GM21528 (cell line): ENCODE measurements at regions not wholly inside any gene's neighbourhood (a gene's known extent, or its start where the extent isn't known, plus 50 kb on each side); places are given as distances from the start of the nearest gene placed in this dataset.
"Not testable (repeated sequence)": the region's sequence is repeated elsewhere in the genome, so short reads cannot be mapped to it uniquely, and the experiment has no call there.

Experiments
- ATAC-seq: cut with Tn5 transposase; IDR thresholded peaks from one replicate; pipeline ENCODE4 v1.9.1; 2021; ENCODE audit warnings: mild to moderate bottlenecking, moderate library complexity; ENCODE audit not compliant: unreplicated experiment, low FRiP score

DNA sequence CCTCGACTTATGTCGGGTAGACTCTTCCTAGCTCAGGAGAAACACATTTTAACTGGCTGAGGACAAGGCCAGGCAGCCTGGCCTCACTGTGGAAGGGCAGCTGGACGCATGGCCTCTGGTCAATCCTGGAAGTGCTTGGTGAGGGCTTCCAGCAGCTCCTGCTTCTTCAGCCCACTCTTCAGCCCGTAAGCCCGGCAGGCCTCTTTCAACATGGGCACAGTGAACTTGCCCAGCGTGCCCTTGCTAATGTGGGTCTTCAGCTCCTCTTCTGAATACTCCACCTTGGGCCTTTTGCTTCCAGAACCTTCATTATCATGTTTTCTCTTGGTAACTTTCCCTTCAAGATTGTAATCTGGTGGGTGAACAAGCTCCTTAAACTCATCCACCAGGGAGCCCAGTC is 132.2 kb upstream of the MAMLD1 start:
- ATAC-seq = not testable (repeated sequence)

- ATAC-seq = not testable (repeated sequence)
These were observed 131.7 kb upstream of the MAMLD1 start for GRCh38 chrX:150231368-150231767.

- ATAC-seq = not testable (repeated sequence)
These were observed 130.9 kb upstream of the MAMLD1 start for GRCh38 chrX:150232222-150232621.

DNA sequence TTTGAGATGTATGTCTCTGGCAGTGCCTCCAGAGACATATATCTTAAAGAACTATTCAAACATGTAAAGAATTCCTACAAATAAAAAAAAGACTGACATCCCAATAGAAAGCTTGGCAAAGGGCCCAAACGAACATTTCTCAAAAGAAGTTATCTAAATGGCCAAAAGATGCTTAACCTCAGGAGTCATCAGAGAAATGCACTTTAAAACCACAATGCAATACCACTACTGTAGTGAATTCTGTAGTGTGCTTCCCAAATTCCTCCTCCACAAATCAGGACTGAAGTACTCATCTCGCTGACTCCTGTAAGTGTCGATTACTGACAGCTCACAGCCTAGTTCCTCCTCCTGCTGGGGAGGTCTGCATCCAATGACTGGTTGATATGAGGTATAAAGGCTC is 129.0 kb upstream of the MAMLD1 start:
- no peak for ATAC-seq

DNA sequence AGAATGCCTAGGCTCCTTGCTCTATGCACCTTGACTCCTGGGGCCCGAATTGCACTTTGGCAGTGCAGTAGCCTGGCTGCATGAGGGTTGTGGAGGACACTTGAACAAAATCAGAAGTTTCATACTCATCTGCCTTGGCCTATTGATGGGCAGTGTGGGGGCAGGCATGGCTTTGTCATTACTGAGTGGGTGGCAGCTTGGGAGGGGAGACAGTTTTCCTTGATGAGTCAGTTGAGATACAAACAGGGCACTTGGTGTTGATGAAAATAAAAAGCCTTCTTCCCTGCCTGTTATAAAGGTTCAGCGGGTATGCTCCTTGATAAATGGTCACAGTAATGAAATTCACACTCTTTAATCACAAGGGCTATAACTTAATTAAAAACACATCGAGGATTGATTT is 126.8 kb upstream of the MAMLD1 start:
- ATAC-seq = no peak

DNA sequence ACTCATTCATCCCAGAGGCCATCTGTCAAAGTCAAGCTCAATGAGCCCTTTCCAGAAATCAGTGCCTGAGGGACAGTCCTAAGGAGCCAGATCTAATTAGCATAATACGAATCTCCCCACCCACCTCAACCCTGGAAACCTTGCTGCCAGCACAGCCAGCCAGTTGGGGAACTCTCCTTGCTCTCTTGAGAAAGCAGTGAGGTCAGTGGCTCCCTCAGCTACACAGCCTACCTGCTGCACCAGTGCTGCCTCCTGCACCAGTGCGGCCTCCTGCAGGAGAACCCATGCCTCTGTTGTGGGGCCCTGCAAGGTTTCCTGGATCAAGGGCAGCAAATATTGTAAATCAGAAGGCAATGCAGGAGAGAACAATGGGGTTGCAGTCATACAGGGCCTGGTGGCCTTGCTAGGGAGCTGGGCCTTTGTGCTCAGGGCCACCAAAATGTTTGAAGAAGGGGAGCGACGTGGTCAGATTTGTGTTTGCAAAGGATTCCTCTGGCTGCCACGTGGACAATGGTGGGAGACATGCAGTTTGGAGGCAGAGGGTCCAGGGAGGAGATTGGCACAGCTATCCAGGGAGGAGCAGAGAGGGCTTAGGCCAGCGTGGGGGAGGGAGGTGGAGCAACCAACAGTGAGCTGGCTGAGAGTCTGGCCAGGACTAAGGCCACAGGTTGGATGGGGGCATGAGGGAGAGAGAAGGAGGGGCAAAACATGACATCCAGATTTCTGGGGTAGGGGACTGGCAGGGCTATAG is 124.3 kb upstream of the MAMLD1 start:
- no peak for ATAC-seq

DNA sequence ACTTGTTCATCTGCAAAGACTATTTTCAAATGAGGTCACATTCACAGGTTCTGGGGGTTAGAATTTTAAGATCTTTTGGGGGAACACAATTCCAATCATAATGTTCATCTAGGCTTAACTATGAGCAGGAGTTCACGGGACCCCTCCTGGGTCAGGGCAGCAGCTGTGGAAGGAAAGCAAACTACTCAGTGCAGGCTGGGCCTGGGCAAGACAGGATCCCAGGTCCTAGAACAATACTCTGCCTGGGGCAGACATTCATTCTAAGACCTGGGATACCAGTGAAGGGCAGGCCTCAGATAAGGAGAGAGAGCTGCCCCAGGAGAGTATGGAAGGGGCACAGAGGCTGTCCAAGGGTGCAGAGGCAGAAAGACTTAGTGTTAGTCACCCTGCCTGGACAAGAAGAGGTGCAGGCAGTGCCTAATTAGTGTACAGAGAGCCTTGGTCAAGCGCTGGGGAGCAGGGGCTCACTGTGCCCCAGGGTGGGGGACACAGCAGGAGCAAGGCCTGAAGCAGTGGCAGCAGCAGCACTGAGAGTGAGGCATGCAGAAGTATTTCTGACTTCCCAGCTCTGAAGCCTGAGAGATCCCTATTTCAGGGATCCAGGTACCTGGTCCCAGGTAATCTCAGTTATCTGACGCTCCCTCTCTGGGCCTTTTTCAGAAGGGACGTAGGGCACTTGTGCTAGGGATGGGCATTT is 123.0 kb upstream of the MAMLD1 start:
- no peak for ATAC-seq

GRCh38 chrX:150240643-150240970 is 122.5 kb upstream of the MAMLD1 start:
- ATAC-seq = no peak

DNA sequence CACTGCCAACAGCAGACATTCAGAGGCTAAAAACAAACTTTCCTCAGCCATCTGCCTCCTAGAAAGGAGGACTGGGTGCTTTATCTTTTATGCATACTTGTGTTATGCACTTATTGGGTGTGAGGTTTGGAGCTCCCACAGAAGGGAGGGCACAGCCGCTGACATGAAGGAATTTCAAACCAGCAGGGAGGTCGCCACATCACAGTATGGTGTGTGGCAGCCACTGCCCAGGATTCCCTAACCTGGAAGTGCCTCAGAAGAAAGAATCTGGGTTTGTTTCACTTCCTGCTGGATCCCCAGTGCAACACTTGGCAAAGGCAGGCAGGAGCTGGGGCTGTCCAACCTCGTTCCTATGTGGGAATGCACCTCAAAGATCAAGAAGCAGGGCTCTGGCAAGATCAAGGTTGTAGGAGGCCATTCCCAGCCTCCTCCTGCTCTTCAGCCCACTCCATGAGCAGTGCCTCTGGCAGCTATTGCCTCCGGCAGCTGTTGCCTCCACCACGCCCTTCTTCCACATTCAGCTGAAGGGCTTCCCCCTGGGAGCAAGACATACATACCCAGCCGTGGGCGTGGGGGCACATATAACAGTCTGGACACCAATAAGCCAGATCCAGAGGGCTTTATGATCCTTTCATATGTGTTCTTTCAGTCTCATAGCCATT is 109.0 kb upstream of the MAMLD1 start:
- ATAC-seq = no peak

DNA sequence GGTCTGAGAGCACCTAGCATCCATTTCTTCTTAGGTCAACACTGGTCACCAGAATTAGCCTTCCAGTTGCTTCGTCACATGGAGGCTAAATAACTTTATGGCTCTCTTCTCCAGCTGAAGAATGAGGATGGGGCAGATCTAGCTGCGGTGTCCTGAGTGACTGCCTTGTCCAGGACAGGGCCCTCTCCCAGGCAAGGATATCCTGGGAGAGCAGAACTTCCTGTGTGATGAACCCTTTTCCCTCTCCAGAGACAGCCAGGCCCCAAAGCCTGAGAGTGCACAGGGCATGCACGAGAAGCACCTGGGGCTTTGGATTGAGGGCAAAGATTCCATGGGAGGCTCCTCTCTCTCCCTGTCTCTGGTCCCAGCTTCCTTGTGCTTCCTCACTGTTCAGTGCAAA is 108.2 kb upstream of the MAMLD1 start:
- ATAC-seq = no peak

GRCh38 chrX:150255441-150256296 is 107.4 kb upstream of the MAMLD1 start:
- no peak for ATAC-seq

DNA sequence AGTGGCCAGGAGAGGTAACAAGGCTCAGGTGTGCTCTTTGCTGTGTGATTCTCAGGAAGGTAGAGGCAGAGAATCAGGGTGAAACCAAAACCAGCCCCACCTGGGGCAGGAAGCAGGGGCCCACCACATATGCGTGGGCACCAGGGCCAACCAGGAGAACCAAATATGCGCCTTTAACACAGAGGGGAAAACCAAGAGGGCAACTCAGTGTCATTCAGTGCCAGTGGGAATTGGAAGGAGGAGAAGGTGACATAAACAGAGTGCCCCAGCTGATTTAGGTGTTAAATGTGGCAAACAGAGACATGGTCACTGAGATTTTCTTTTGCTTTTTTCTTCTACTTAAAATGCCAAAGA is 106.8 kb upstream of the MAMLD1 start:
- no peak for ATAC-seq

DNA sequence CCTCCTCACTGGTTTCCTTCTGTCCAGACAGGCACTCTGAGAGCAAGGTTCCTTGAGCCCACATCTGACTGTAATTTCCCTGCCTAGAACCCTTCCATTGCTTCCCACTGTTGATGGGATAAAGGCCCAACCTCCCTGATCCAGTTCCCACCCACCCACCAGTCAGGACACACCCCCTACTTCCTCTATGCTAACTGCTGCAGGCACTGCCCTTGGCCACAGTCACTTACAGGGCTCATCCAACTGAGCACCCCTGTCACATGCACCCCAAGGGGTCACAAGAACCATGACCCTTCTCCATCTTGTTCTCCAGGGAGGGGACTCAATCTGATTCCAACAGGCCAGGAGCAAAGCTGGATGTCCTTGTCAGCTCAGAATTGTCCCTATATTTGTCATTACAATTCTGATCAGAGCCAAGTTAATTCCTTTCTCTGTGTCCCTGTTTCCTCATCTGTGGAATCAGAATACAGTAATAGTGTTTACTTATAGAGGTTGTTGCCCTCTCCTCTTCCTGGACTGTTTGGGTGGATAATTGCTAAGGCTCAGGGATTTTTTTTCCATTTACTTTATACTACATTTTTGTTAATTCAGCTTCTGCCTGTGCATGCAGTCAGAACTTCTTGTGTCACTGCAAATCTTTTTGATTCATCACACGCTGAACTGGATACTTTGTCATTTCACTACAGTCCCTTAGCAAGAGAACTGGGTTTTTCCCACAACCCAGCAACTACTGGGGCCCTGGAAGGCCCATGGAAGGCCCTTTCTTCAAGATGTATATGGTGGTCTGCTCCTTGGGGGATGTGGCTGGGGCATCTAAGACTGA is 105.6 kb upstream of the MAMLD1 start:
- ATAC-seq = no peak

- no peak for ATAC-seq
These were observed 105.0 kb upstream of the MAMLD1 start for GRCh38 chrX:150258176-150258425.

DNA sequence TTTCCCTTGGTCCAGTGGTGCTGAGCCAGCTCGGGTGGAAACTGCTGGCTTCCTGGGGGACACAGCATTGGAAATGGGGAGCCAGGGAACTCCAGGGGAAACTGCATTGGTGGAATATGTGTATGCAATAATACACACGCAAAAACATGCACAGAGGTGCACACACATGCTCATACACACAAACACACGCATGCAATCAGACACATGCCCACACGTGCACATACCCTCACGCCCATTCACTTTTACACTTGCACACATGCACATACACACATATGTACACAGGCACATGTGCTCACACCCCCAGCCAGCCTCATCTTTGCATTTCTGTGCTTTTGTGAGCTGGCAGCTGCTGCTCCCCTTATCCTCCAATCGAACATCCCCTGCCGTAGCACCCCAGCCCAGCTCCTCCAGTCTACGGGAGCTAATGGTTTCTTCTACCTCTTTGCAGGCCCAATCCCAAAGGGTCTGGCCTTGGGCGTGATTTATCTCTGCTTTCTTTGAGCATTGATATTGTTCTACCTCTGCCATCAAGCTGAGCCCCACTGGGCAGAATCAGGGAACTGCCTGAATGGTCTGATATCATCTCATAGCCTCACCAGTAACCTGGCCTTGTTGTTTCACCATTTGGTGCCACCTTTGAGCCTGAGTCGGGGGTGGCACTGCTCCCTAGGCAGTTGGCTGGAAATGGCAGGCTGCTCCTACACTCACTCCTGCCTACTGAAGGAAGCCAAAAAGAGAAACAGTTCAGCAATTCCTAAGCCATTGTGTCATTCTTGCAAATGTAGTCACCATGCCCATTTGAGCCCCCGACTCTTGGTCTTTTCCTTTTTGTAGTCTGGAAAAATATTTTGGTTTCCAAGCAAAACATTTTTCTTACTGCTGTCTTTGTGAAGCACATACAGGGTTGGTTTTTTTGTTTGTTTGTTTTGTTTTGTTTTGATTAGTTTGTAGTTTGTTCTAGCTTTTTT is 104.4 kb upstream of the MAMLD1 start:
- ATAC-seq = no peak

DNA sequence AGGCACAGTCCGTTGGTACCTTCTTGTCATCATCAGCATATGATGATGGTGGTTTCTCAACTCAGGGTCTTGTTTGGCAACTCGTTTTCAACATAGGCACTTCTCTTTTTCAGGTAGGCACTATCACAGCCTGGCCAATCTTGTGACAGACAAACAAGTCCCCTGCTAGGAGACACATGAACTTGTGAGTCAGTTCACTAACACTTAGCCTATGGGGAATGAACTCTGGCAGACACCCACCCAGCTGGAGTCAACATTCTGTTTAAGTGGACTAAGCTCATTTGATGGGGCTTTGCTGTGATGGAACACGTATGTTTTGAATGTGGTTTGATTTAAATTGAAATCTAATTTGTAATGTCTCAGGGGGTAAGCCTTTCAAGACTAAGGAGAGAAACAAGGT is 100.7 kb upstream of the MAMLD1 start:
- ATAC-seq = no peak

- ATAC-seq = no peak
These were observed 94.2 kb upstream of the MAMLD1 start for GRCh38 chrX:150268839-150269355.

DNA sequence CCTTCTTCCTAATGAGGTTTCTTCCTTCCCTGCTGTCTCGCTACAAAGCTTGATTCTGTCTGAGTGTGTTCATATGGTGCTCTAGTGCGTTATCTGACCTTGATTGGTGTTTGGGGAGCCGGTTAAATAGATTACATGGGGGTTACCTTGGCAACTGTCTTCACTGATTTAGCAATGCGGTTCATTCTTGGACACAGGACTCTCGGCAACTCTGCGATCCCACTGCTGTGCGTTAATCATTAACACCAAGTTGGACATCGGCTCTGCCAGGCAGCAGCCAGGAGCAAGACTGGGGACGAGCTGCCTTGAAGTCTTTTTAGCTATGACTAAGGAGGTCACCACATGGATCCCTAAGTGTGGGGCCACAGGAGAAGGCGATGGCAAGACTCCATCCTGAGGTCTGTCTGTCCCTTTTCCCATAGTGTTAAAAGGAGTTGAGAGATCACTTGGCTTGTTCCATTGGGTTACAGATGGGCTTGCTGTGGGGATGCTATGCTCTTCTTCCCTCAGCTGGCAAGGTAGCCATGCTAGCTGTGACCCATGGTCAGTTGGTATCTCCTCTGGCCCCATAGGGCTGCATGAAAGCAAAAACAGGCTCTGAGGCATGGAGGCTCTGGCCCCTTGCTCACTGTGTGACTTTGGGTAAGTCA is 93.4 kb upstream of the MAMLD1 start:
- ATAC-seq = no peak

GRCh38 chrX:150270622-150271021 is 92.5 kb upstream of the MAMLD1 start:
- no peak for ATAC-seq
